GM19395 (cell line): ENCODE measurements at regions not wholly inside any gene's neighbourhood (a gene's known extent, or its start where the extent isn't known, plus 50 kb on each side); places are given as distances from the start of the nearest gene placed in this dataset.

Source experiments
- ATAC-seq: cut with Tn5 transposase; IDR thresholded peaks from one replicate; pipeline ENCODE4 v1.9.1; 2021; ENCODE audit warnings: mild to moderate bottlenecking, moderate library complexity; ENCODE audit not compliant: unreplicated experiment

DNA sequence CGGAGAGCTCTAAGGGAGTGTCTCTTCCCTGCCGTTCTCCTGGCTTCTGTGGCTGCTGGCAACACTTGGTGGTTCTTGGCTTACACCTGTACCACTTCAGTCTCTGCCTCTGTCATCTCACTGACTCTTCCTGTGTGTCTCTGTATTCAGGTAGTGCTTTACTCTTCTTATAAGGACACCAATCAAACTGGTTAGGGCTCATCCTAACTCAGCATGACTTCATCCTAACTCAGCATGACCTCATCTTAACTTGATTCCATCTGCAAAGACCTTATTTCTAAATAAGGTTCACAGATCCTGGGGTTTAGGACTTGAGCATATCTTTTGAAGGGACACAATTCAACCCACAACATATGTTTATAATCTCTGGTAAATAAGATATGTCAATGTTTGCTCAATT is 51.6 kb upstream of the DSEL start:
- ATAC-seq, result no peak
